H1 (cell line): ENCODE measurements at regions not wholly inside any gene's neighbourhood (a gene's known extent, or its start where the extent isn't known, plus 50 kb on each side); places are given as distances from the start of the nearest gene placed in this dataset.

Experiments used
- CTCF ChIA-PET: fragments of 300-600 bp; sonication (Branson Sonifier 250); formaldehyde crosslinking; loops from one replicate; lab custom pipeline; 2021; ENCODE audit not compliant: partially characterized antibody; lab: Charles Lee
- POLR2A ChIA-PET: fragments of 300-600 bp; sonication (Branson Sonifier 250); formaldehyde crosslinking; loops from one replicate; lab custom pipeline; 2021; ENCODE audit warnings: inconsistent platforms; ENCODE audit not compliant: partially characterized antibody; lab: Charles Lee
- DNase-seq, 2 experiments: peaks; one replicate each; pipeline versions ENCODE4 v3.0.0 to v3.0.0-alpha.2; 2010 to 2022; ENCODE audit warnings: low spot score in 2 of 2, low read depth in 1 of 2, mixed read lengths in 1 of 2
- FAIRE-seq: peaks from 2 replicates; lab custom pipeline; 2011; peaks lifted over from hg19 to GRCh38; lab: Jason Lieb, UNC
- H2AFZ ChIP-seq: 2 replicates; pipeline ENCODE4 v1.8.1; 2012; ENCODE audit warnings: low read length, inconsistent platforms
- H2AK5ac ChIP-seq: 2 replicates; pipeline ENCODE4 v1.6.1; 2013; ENCODE audit warnings: low read depth, low read length
- H2BK120ac ChIP-seq: replicated peaks from 2 replicates; pipeline ENCODE3; 2013; ENCODE audit warnings: low read depth, low read length, inconsistent platforms
- H2BK12ac ChIP-seq: 2 replicates; pipeline ENCODE4 v1.6.1; 2013; ENCODE audit warnings: low read depth, low read length
- H2BK15ac ChIP-seq: 2 replicates; pipeline ENCODE4 v1.6.1; 2013; ENCODE audit warnings: low read length
- H2BK20ac ChIP-seq: 2 replicates; pipeline ENCODE4 v1.6.1; 2013; ENCODE audit warnings: low read length
- H2BK5ac ChIP-seq: 2 replicates; pipeline ENCODE4 v1.6.1; 2013; ENCODE audit warnings: low read depth, low read length
- H3K14ac ChIP-seq: 2 replicates; pipeline ENCODE4 v1.6.1; 2013; ENCODE audit warnings: inconsistent platforms; ENCODE audit not compliant: insufficient read length
- H3K18ac ChIP-seq: 2 replicates; pipeline ENCODE4 v1.6.1; 2013; ENCODE audit warnings: low read length; ENCODE audit errors: extremely low read depth
- H3K23ac ChIP-seq: 2 replicates; pipeline ENCODE4 v1.6.1; 2013; ENCODE audit warnings: inconsistent platforms; ENCODE audit not compliant: insufficient read length
- H3K23me2 ChIP-seq: 2 replicates; pipeline ENCODE4 v1.6.1; 2013; ENCODE audit warnings: low read depth, low read length
- H3K27ac ChIP-seq: 2 replicates; pipeline ENCODE4 v1.6.1; 2011; ENCODE audit warnings: low read depth, low read length, inconsistent platforms
- H3K27me3 ChIP-seq, 4 experiments: replicated peaks in 1 of 4; 1 replicate in 1 of 4; 2 replicates in 3 of 4; pipeline versions ENCODE4 v1.6.1 to v1.8.1; 2011 to 2013; ENCODE audit warnings: low read length in 3 of 4, mild to moderate bottlenecking in 3 of 4, inconsistent platforms in 2 of 4, mixed read lengths in 2 of 4, moderate library complexity in 1 of 4; ENCODE audit not compliant: control insufficient read depth in 3 of 4, insufficient read depth in 3 of 4; ENCODE audit errors: extremely low read depth in 1 of 4
- H3K36me3 ChIP-seq, 4 experiments: 2 replicates each; pipeline versions ENCODE4 v1.6.1 to v1.8.1; 2011 to 2013; ENCODE audit warnings: mild to moderate bottlenecking in 4 of 4, low read length in 3 of 4, moderate library complexity in 2 of 4, control low read depth in 1 of 4, inconsistent platforms in 1 of 4; ENCODE audit not compliant: insufficient read depth in 4 of 4, control insufficient read depth in 2 of 4
- H3K4ac ChIP-seq: replicated peaks from 2 replicates; pipeline ENCODE3; 2013; ENCODE audit warnings: low read length, low read depth, mixed read lengths, inconsistent platforms; ENCODE audit not compliant: insufficient read length
- H3K4me1 ChIP-seq, 4 experiments: replicated peaks in 1 of 4; 1 replicate in 1 of 4; 2 replicates in 3 of 4; pipeline versions ENCODE4 v1.6.1 to v1.8.1; 2011 to 2013; ENCODE audit warnings: low read length in 3 of 4, inconsistent platforms in 2 of 4, mixed read lengths in 1 of 4; ENCODE audit not compliant: insufficient read depth in 4 of 4, control insufficient read depth in 3 of 4
- H3K4me2 ChIP-seq, 2 experiments: 2 replicates each; pipeline versions ENCODE4 v1.6.1 to v1.8.1; 2011 to 2013; ENCODE audit warnings: low read depth in 2 of 2, low read length in 2 of 2, control low read depth in 1 of 2, inconsistent platforms in 1 of 2, mild to moderate bottlenecking in 1 of 2; ENCODE audit not compliant: insufficient read depth in 1 of 2
- H3K4me3 ChIP-seq, 4 experiments: fragments of 200-600, 300-600 bp in 1 of 4; sonication (generic), shearing (Covaris generic), sonication (Bioruptor Twin) in 1 of 4; 2 replicates each; pipeline versions ENCODE4 v1.5.1 to v1.8.1; 2011 to 2016; ENCODE audit warnings: low read length in 4 of 4, low read depth in 3 of 4, control low read depth in 2 of 4, inconsistent platforms in 2 of 4, mild to moderate bottlenecking in 2 of 4, mixed read lengths in 1 of 4, moderate library complexity in 1 of 4; ENCODE audit not compliant: insufficient read depth in 2 of 4; ENCODE audit errors: extremely low read depth in 1 of 4
- H3K56ac ChIP-seq: replicated peaks from 2 replicates; pipeline ENCODE3; 2013; ENCODE audit warnings: low read depth, mild to moderate bottlenecking, mixed read lengths, low read length, inconsistent platforms; ENCODE audit not compliant: insufficient read length
- H3K79me1 ChIP-seq: 2 replicates; pipeline ENCODE4 v1.6.1; 2013; ENCODE audit warnings: low read depth, low read length, control low read depth
- H3K79me2 ChIP-seq, 2 experiments: 2 replicates each; pipeline versions ENCODE4 v1.6.1 to v1.8.1; 2012 to 2013; ENCODE audit warnings: low read length in 2 of 2, mild to moderate bottlenecking in 2 of 2, inconsistent platforms in 1 of 2; ENCODE audit not compliant: insufficient read depth in 2 of 2, control insufficient read depth in 1 of 2
- H3K9ac ChIP-seq, 4 experiments: replicated peaks in 1 of 4; 1 replicate in 1 of 4; 2 replicates in 3 of 4; pipeline versions ENCODE4 v1.6.1 to v1.8.1; 2011 to 2013; ENCODE audit warnings: low read depth in 3 of 4, low read length in 3 of 4, control low read depth in 2 of 4, mild to moderate bottlenecking in 2 of 4, moderate library complexity in 2 of 4, inconsistent platforms in 1 of 4; ENCODE audit errors: extremely low read depth in 1 of 4
- H3K9me3 ChIP-seq, 2 experiments: 2 replicates each; pipeline versions ENCODE4 v1.6.1 to v1.8.1; 2012 to 2013; ENCODE audit warnings: mild to moderate bottlenecking in 2 of 2, moderate library complexity in 2 of 2, control low read depth in 1 of 2, inconsistent platforms in 1 of 2, low read depth in 1 of 2, low read length in 1 of 2, mixed read lengths in 1 of 2; ENCODE audit not compliant: insufficient read depth in 2 of 2
- H4K20me1 ChIP-seq, 2 experiments: replicated peaks in 1 of 2; 2 replicates each; pipeline versions ENCODE3 to v1.8.1; 2011 to 2013; ENCODE audit warnings: inconsistent platforms in 2 of 2, low read length in 2 of 2, mild to moderate bottlenecking in 1 of 2; ENCODE audit not compliant: insufficient read depth in 2 of 2, control insufficient read depth in 1 of 2
- H4K5ac ChIP-seq: 2 replicates; pipeline ENCODE4 v1.6.1; 2013; ENCODE audit warnings: low read length, low read depth, mixed read lengths, inconsistent platforms; ENCODE audit not compliant: insufficient read length
- H4K8ac ChIP-seq: 2 replicates; pipeline ENCODE4 v1.8.0; 2013; ENCODE audit warnings: mild to moderate bottlenecking, moderate library complexity, low read length, inconsistent platforms; ENCODE audit not compliant: insufficient read depth; ENCODE audit errors: extremely low read depth
- H4K91ac ChIP-seq: replicated peaks from 2 replicates; pipeline ENCODE3; 2013; ENCODE audit warnings: low read length, mixed read lengths, inconsistent platforms; ENCODE audit not compliant: insufficient read length
- BCL11A ChIP-seq, 2 experiments: IDR thresholded peaks; one replicate each; pipeline ENCODE4 v1.6.1; 2011; ENCODE audit warnings: low read depth in 2 of 2, low read length in 2 of 2, mild to moderate bottlenecking in 2 of 2
- BRCA1 ChIP-seq: IDR thresholded peaks from 2 replicates; pipeline ENCODE4 v1.6.1; 2012; ENCODE audit warnings: low read depth, low read length, improper control_type of control experiment
- GTF2F1 ChIP-seq: IDR thresholded peaks from 2 replicates; pipeline ENCODE4 v1.6.1; 2012; ENCODE audit warnings: low read depth, low read length, improper control_type of control experiment, borderline replicate concordance
- SP4 ChIP-seq: IDR thresholded peaks from 2 replicates; pipeline ENCODE4 v1.6.1; 2012; ENCODE audit warnings: low read length, inconsistent platforms
- WGBS, 2 experiments: shearing (Covaris generic) in 1 of 2; methylation state at CpG; one replicate each; pipeline versions ENCODE4 v1.1.6 to v1.1.7; 2013 to 2015; ENCODE audit warnings: low lambda C conversion rate in 2 of 2, mixed read lengths in 2 of 2, inconsistent platforms in 1 of 2, low coverage in 1 of 2, missing lambda C conversion rate in 1 of 2; ENCODE audit not compliant: insufficient replicate concordance in 2 of 2, insufficient coverage in 1 of 2, insufficient read length in 1 of 2; ENCODE audit errors: extremely low coverage in 1 of 2, missing lambda C conversion rate in 1 of 2; 5-methylcytosine and 5-hydroxymethylcytosine counted together
- TF ChIP-seq, protein P1 (sequence below): IDR thresholded peaks from 2 replicates; pipeline ENCODE4 v1.6.1; 2012; ENCODE audit warnings: low read length, inconsistent platforms

DNA sequence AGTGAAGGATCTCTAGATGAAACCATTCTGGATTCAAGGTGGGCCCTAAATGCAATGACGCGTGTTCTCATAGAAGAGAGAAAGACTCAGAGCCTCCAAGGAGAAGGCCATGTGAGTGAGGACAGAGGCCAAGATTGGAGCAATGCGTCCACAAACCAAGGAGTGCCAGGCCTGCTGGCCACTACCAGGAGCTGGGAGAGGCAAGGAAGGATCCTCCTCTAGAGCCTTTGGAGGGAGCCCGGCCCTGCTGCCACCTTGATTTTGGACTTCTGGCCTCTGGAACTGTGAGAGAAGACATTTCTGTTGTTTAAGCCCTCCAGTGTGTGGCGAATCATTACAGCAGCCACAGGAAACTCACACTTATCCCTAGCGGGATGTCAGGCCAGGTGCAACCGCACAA is 52.7 kb upstream of the SHANK2 start:
- H2BK15ac ChIP-seq = no peak overlapping the region
- H2BK120ac ChIP-seq = no peak overlapping the region
- no peak overlapping the region for H4K8ac ChIP-seq
- ChIA-PET POLR2A (no interaction called here), CTCF (interaction anchor here (0.6 to 1.3 kb wide), 2 partner anchors 37 to 686 kb away, joined by 3 read pairs; no protein-coding TSS in a partner anchor)
- no peak overlapping the region for H4K5ac ChIP-seq
- no peaks in the 10 kb centered on the region for H3K36me3 ChIP-seq
- no peak overlapping the region for H3K14ac ChIP-seq
- no peaks in the 10 kb centered on the region for H4K20me1 ChIP-seq
- H4K91ac ChIP-seq = no peak overlapping the region
- no peak overlapping the region for H3K9ac ChIP-seq
- DNase-seq = peak in 1 of 2 experiments; percentile 27
- H2BK12ac ChIP-seq = no peak overlapping the region
- WGBS, 2 experiments = 92% methylated on average over 7 of the region's 7 CpGs; no CpG with 5 or more reads in 1 of the 2 experiments
- H3K27ac ChIP-seq = no peak overlapping the region
- no peaks in the 10 kb centered on the region for H3K4me1 ChIP-seq
- no peak overlapping the region for H3K23ac ChIP-seq
- no peaks in the 10 kb centered on the region for H3K23me2 ChIP-seq
- H2BK20ac ChIP-seq = no peak overlapping the region
- no peak overlapping the region for H2BK5ac ChIP-seq
- no peaks in the 10 kb centered on the region for H3K79me2 ChIP-seq
- no peak overlapping the region for H3K4me3 ChIP-seq
- no peak overlapping the region for H2AK5ac ChIP-seq
- H3K79me1 ChIP-seq = no peaks in the 10 kb centered on the region
- H3K4me2 ChIP-seq = no peak overlapping the region
- no peak overlapping the region for H3K4ac ChIP-seq
- H3K18ac ChIP-seq = no peak overlapping the region
- H2AFZ ChIP-seq = no peak overlapping the region
- no peaks in the 10 kb centered on the region; a peak in 1 of 4 replicates for H3K9me3 ChIP-seq
- H3K27me3 ChIP-seq = no peaks in the 10 kb centered on the region
- H3K56ac ChIP-seq = no peak overlapping the region
- no peak for FAIRE-seq
- TF ChIP-seq SP4 (no peak), GTF2F1 (no peak), BCL11A (IDR thresholded peaks at IDR 0.05; ENCODE audit: low read depth in 2 of 2, low read length in 2 of 2) (no peak), BRCA1 (no peak)
- TF ChIP-seq, protein P1, sequence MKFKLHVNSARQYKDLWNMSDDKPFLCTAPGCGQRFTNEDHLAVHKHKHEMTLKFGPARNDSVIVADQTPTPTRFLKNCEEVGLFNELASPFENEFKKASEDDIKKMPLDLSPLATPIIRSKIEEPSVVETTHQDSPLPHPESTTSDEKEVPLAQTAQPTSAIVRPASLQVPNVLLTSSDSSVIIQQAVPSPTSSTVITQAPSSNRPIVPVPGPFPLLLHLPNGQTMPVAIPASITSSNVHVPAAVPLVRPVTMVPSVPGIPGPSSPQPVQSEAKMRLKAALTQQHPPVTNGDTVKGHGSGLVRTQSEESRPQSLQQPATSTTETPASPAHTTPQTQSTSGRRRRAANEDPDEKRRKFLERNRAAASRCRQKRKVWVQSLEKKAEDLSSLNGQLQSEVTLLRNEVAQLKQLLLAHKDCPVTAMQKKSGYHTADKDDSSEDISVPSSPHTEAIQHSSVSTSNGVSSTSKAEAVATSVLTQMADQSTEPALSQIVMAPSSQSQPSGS = no peak
